Skeletal muscle tissue (tissue), 4 donors: ENCODE measurements at regions not wholly inside any gene's neighbourhood (a gene's known extent, or its start where the extent isn't known, plus 50 kb on each side); places are given as distances from the start of the nearest gene placed in this dataset. TPM values are rescaled to one million over a fixed set of nuclear protein-coding genes. Genes with fewer than 3 reads are reported as not detected.
A peak's percentile ranks its signal among the peaks of the same experiment; 100 is the strongest.

ENCODE experiments used
- H3K27ac ChIP-seq: one replicate; pipeline ENCODE4 v1.7.0; 2013; ENCODE audit warnings: mild to moderate bottlenecking, low read depth, low read length, inconsistent platforms
- H3K27me3 ChIP-seq, 3 donors: one replicate each; pipeline ENCODE4 v1.7.0; 2013; ENCODE audit warnings: low read length in 3 of 3; ENCODE audit not compliant: control insufficient read depth in 3 of 3, insufficient read depth in 3 of 3
- H3K36me3 ChIP-seq, 3 donors: one replicate each; pipeline ENCODE4 v1.7.0; 2013; ENCODE audit warnings: low read length in 3 of 3; ENCODE audit not compliant: control insufficient read depth in 3 of 3, insufficient read depth in 3 of 3
- H3K4me1 ChIP-seq, 3 donors: one replicate each; pipeline ENCODE4 v1.7.0; 2013; ENCODE audit warnings: low read length in 3 of 3, mild to moderate bottlenecking in 3 of 3; ENCODE audit not compliant: control insufficient read depth in 3 of 3, insufficient read depth in 3 of 3
- H3K4me3 ChIP-seq, 3 donors: one replicate each; pipeline ENCODE4 v1.7.0; 2013; ENCODE audit warnings: low read length in 3 of 3
- H3K9ac ChIP-seq, 3 donors: one replicate each; pipeline ENCODE4 v1.7.0; 2013; ENCODE audit warnings: low read length in 3 of 3, mild to moderate bottlenecking in 3 of 3, moderate library complexity in 2 of 3, low read depth in 1 of 3
- H3K9me3 ChIP-seq, 3 donors: one replicate each; pipeline ENCODE4 v1.7.0; 2013; ENCODE audit warnings: low read length in 3 of 3; ENCODE audit not compliant: control insufficient read depth in 3 of 3
- small RNA-seq: library from RNA; depleted of rRNA; stranded (forward); fragments of <200 nt; gene quantifications from one replicate; pipeline ENCODE3, GENCODE V24; 2014
- donor health status: Osteomylitis.

DNA sequence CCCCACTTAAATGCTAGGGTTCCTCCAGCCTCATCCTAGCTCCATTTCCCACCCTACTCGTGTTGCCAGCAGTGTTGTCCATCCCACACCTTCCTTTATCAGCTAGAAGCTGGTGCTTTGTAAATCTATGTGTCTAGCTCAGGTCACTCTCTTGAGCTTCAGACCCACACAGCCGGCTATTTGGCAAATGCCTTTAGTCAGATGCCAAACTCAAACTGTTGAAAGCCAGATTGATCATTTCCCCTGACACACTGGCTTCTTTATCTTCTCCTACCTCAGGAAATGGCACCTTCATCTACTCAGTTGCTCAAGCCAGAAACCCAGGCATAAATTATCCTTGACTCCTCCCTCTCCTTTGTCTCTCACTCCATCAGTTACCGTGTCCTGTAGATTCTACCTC, 61.5 kb upstream of the TPM1 start:
- H3K27ac ChIP-seq, result no peak overlapping the region
- H3K9ac ChIP-seq, result no peak overlapping the region
- H3K27me3 ChIP-seq, result peaks cover 0 to 4% (median 3%) of the 10 kb centered on the region in 3 donors
- H3K9me3 ChIP-seq, result no peaks in the 10 kb centered on the region
- H3K4me3 ChIP-seq, result no peak overlapping the region
- H3K4me1 ChIP-seq, result peaks cover 7 to 12% (median 8%) of the 10 kb centered on the region in 3 donors
- H3K36me3 ChIP-seq, result no peaks in the 10 kb centered on the region

DNA sequence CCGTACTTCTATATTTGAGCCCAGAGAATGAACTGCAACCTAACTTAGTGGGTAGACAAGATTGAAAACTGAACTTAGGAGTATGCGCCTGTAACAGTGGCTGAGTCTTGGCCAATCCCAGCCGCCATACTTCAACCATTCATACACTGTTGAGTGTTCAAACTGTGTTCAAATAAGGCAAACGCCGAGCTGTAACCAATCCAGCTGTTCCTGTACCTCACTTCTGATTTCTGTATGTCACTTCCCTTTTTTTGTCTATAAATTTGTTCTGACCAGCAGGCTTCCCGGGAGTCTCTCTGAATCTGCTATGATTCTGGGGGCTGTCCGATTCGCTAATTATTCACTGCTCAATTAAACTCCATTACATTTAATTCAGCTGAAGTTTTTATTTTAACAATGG, 58.6 kb upstream of the TPM1 start:
- no peak overlapping the region for H3K27ac ChIP-seq
- no peak overlapping the region for H3K9ac ChIP-seq
- H3K36me3 ChIP-seq, result no peaks in the 10 kb centered on the region
- no peaks in the 10 kb centered on the region for H3K9me3 ChIP-seq
- peaks cover 0 to 6% (median 3%) of the 10 kb centered on the region in 3 donors for H3K27me3 ChIP-seq
- no peak overlapping the region for H3K4me3 ChIP-seq
- H3K4me1 ChIP-seq, result no peaks in the 10 kb centered on the region

DNA sequence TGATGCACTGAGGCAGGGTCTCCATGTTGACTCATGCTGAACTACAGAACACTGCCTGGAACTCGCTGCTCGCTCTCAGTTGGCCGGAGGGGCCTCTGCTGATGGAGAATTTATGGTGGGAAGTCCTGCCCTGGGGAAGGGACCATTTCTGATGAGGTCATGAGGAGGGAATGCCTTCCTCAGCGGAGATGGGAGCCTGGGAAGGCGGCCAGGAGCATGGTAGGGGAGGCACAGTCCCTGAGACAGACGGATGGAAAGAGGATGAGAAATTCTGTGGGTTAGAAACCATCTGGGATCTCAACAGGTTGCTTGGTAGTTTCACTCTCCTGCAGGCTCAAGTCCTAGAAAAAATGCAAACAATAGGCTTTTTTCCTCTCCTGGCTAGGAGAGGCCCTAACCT, 56.8 kb upstream of the TPM1 start:
- H3K27me3 ChIP-seq, result peaks cover 0 to 6% (median 2%) of the 10 kb centered on the region in 3 donors
- H3K4me3 ChIP-seq, result no peak overlapping the region

DNA sequence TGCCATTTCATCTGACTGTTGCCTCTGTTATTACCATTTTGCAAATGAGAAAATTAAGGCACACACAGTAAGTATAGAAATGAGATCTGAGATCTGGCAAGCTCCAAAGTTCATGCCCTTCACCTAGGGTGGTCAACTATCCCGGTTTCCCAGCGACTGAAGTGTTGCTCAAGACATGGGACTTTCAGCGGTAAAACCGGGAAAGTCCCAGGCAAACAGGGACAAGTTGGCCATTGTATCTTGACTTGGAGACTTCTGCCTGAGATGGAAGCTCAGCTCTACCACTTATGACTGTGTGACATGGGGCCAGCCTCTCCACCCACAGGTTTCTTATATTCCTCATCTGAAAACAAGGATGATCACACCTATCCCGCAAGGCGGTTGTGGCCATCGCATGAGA, 55.6 kb upstream of the TPM1 start:
- peaks cover 0 to 6% (median 0%) of the 10 kb centered on the region in 3 donors for H3K27me3 ChIP-seq
- no peak overlapping the region for H3K27ac ChIP-seq
- no peaks in the 10 kb centered on the region for H3K4me1 ChIP-seq
- H3K4me3 ChIP-seq, result no peak overlapping the region
- H3K9ac ChIP-seq, result no peak overlapping the region
- H3K36me3 ChIP-seq, result no peaks in the 10 kb centered on the region
- H3K9me3 ChIP-seq, result no peaks in the 10 kb centered on the region

More for the DNA sequence above, 56.8 kb upstream of the TPM1 start:
- H3K9ac ChIP-seq, result no peak overlapping the region
- no peaks in the 10 kb centered on the region for H3K9me3 ChIP-seq
- H3K27ac ChIP-seq, result no peak overlapping the region
- H3K36me3 ChIP-seq, result no peaks in the 10 kb centered on the region
- H3K4me1 ChIP-seq, result no peaks in the 10 kb centered on the region

DNA sequence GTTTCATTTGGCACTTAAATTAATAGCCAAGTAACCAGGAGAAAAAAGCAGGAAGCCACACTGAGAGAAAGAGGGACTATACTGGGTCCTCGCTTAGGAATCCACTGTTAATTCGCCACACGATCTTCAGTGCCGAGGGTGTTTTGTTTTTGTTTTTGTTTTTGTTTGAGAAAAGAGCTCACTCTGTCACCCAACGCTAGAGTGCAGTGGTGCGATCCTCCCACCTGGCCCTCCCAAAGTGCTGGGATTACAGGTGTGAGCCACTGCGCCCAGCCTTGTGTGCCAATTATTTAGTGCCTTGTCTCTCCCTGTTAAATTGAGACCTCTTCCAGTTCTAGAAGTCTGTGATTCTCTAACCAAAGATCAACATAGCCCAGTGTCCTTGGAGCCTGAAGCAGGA, 53.8 kb upstream of the TPM1 start:
- H3K9me3 ChIP-seq, result no peaks in the 10 kb centered on the region
- H3K27me3 ChIP-seq, result peaks cover 0 to 6% (median 0%) of the 10 kb centered on the region in 3 donors
- H3K27ac ChIP-seq, result no peak overlapping the region
- no peaks in the 10 kb centered on the region for H3K36me3 ChIP-seq
- no peaks in the 10 kb centered on the region for H3K4me1 ChIP-seq
- H3K4me3 ChIP-seq, result no peak overlapping the region
- H3K9ac ChIP-seq, result no peak overlapping the region

DNA sequence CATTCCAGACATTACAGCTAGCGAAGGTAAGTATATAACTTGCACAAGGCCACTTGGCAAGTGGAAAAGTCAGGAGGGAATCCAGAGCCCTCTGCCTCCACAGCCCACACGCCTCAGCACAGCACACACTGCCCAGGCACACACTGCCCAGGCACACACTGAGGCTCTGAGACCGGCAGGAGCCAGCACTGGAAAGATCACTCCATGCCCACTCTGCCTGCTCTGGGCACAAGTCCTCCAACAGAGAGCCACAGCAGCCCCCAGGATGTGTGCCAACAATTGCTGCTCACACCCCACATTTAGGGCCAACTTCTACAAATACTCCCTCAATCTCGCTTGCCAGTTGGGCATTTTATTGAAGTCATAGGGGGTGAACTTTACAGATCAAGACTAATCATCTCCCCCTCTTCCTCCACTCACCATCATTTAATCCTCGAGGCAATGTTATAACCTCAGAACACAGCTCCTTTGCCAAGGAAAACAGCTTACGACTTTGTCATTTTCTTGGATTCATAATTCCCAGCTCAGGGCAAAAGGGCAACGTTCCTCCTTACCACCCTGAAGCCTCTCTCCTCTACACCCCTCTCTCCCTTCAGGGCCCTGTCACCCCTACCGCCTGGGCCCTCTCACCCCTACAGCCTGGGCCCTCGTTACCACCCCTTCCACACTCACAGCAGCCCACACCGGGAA, 53.0 kb upstream of the TPM1 start:
- no peaks in the 10 kb centered on the region for H3K36me3 ChIP-seq
- H3K9me3 ChIP-seq, result no peaks in the 10 kb centered on the region
- H3K27me3 ChIP-seq, result peaks cover 0 to 6% (median 0%) of the 10 kb centered on the region in 3 donors
- H3K4me1 ChIP-seq, result no peaks in the 10 kb centered on the region
- H3K4me3 ChIP-seq, result no peak overlapping the region
- H3K9ac ChIP-seq, result no peak overlapping the region
- H3K27ac ChIP-seq, result no peak overlapping the region

DNA sequence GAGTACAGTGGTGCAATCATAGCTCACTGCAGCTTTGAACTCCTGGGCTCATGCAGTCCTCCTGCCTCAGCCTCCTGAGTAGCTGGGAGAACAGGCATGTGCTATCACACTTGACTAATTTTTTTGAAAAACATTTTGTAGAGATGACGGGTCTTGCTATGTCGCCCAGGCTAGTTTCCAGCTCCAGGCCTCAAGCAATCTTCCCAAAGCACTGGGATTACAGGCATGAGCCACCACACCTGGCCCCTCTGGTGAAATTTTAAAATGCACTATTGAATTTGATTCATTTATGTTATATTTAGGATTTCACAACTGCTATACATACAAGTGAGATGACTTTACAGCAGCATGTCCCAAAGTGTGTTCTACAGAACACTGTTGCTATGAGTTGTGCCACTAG, 50.8 kb upstream of the TPM1 start:
- H3K27ac ChIP-seq, result no peak overlapping the region
- no peaks in the 10 kb centered on the region for H3K4me1 ChIP-seq
- no peaks in the 10 kb centered on the region for H3K9me3 ChIP-seq
- no peak overlapping the region for H3K9ac ChIP-seq
- no peaks in the 10 kb centered on the region for H3K36me3 ChIP-seq
- no peak overlapping the region for H3K4me3 ChIP-seq
- peaks cover 0 to 2% (median 0%) of the 10 kb centered on the region in 3 donors for H3K27me3 ChIP-seq

DNA sequence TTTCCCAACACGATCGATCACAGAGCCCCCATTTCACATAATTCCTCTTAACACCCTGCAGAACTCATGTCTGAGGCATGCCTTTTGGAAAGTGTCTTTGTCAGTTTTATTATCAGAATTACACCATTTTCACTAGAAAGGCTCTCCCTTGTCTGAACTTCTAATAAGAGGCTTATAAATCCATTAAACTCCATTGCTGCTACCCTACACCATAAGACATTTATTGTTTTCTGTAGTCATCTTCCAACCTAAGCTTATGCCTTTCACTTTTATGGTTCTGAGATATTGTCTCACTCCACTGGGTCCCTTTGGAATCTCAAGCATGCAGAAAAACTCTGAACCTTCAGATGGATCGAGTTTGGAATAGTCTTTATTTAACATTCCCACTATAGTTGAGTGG, 50.2 kb upstream of the TPM1 start:
- no peaks in the 10 kb centered on the region for H3K36me3 ChIP-seq
- no peak overlapping the region for H3K9ac ChIP-seq
- H3K27ac ChIP-seq, result no peak overlapping the region
- H3K4me3 ChIP-seq, result no peak overlapping the region
- H3K27me3 ChIP-seq, result no peaks in the 10 kb centered on the region
- H3K4me1 ChIP-seq, result no peaks in the 10 kb centered on the region
- H3K9me3 ChIP-seq, result no peaks in the 10 kb centered on the region

Small RNAs in the stretch of these regions (small RNA-seq; reads per million reads assigned to genes)
- gene MIR190A (11.9 reads per million, percentile 92 among the genes with 10 or more reads in this experiment), gene MIR6085 (not detected), gene MIR8067 (not detected), gene RF00017 (not detected)
